ENCODE measurements at regions not wholly inside any gene's neighbourhood (a gene's known extent, or its start where the extent isn't known, plus 50 kb on each side); places are given as distances from the start of the nearest gene placed in this dataset.
"Not testable (repeated sequence)": the region's sequence is repeated elsewhere in the genome, so short reads cannot be mapped to it uniquely, and the experiment has no call there.

GRCh38 chr10:29784175-29784773 lies 149.5 kb upstream of the SVIL start:
- no peak for DNase-seq

DNA sequence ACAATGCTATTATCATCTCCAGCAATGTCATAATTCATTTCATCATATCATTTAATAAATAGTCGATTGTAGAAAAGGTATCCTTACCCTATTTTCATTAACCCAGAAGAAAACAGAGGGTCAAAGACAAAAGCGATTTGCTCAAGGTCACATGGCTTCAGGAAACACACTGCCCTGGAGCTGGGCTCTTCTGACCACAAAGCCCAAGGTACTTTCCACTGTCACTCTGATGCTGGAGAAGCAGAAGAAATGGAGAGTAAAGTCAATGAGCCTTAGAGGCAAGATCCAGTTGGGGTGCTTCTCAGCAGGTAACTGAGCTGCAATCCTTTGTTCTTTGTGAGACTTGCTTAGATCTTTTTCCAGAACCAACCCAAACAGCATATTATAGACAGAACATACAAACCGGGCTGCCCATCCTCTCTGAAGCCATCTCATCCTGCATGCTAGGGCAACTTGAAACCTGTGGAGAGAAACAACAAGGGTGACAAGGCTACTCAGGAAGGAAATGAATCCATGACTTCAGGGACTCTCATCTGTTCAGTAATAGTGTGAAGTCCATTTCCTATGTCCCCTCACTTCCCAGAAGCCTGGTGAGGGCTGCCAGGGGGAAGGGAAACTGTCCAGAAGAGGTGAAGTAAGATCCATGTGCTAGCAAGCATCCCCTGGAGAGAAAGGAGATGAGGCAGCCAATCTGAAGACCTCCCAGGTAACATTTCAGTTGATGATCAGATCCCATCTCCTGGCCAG lies 148.6 kb upstream of the SVIL start:
- no peak for DNase-seq

GRCh38 chr10:29780639-29781038 lies 145.9 kb upstream of the SVIL start:
- no peak for DNase-seq

GRCh38 chr10:29780096-29780495 lies 145.3 kb upstream of the SVIL start:
- no peak for DNase-seq

DNA sequence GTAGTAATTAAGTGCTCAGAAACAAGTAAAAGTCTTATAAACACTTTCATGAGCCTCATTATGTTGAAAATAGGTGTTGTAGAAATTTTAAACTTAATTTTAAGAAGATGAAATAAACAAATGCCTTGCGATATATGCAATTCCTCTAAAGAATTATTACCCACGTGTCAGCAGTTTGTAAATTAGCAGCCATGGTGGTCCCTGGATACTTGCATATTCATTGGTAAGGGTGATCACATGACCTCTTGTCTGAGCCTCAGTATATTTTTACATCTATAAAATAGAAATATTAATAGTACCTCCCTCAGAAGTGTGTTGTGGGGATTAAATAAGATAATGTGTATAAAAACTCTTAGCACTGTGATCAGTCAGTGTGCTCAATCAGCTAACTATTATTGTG lies 141.5 kb upstream of the SVIL start:
- no peak for DNase-seq

GRCh38 chr10:29774475-29774874 lies 139.7 kb upstream of the SVIL start:
- DNase-seq = no peak

GRCh38 chr10:29773675-29774091 lies 138.9 kb upstream of the SVIL start:
- no peak for DNase-seq

GRCh38 chr10:29772403-29772802 lies 137.6 kb upstream of the SVIL start:
- no peak for DNase-seq

DNA sequence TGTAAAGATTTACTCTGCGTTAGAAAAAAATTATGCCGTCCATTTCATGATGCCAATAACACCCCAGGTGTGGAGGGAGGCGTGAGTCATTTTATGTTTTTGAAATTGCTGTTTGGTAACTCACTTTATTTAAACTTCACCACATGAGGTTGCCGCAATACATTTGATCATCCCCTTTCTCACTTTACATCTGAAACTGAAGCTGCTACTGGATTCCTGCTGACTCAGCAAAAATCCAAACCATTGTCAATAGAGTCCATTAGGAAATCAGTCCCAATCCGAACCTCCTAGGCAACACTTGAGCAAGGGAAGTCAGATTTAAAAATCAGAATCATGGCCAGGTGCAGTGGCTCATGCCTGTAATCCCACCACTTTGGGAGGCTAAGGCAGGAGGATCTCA lies 136.6 kb upstream of the SVIL start:
- no peak for DNase-seq

- DNase-seq = not testable (repeated sequence)
Measured at GRCh38 chr10:29769277-29769676, 134.5 kb upstream of the SVIL start.

DNA sequence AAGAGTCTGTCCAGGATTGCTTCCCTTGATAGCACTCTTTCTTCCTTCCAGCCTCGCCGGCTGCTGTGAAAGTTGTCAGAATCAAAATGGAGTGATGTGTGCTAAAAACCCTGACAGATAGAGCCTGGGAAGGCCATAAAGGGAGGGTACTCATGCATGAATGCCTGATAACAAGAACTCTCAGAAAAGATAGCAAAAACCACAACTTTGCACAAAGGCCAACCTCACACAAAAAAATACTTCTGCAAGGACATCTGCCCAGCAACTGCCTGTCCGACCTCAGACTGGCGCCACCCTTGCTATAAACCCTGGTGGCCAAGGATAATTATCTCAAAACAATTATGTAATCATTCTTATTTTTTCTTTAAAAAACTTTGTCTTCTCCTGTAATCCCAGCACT lies 133.2 kb upstream of the SVIL start:
- DNase-seq = no peak

- DNase-seq = no peak
Measured at GRCh38 chr10:29766753-29767152, 132.0 kb upstream of the SVIL start.

GRCh38 chr10:29765330-29765729 lies 130.6 kb upstream of the SVIL start:
- no peak for DNase-seq

DNA sequence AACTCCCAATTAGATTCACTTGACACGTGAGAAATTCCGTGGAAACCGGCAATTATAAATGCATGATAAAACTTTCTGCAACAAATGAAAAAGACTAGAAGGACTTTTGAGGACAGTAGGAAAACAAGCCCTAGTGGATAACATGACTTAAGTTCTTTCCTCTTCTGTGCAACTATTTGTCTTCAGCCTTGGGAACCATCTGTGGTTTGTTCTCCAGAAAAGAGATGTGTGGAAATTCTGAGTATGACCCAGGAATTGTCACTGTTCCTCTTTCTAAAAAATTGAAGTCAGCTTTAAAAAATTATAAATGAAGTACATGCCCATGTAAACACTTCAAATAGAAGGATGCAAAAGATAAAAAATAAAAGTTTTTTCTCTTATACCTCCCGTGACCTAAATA lies 128.6 kb upstream of the SVIL start:
- no peak for DNase-seq

- no peak for DNase-seq
Measured at GRCh38 chr10:29761916-29762315, 127.1 kb upstream of the SVIL start.

DNA sequence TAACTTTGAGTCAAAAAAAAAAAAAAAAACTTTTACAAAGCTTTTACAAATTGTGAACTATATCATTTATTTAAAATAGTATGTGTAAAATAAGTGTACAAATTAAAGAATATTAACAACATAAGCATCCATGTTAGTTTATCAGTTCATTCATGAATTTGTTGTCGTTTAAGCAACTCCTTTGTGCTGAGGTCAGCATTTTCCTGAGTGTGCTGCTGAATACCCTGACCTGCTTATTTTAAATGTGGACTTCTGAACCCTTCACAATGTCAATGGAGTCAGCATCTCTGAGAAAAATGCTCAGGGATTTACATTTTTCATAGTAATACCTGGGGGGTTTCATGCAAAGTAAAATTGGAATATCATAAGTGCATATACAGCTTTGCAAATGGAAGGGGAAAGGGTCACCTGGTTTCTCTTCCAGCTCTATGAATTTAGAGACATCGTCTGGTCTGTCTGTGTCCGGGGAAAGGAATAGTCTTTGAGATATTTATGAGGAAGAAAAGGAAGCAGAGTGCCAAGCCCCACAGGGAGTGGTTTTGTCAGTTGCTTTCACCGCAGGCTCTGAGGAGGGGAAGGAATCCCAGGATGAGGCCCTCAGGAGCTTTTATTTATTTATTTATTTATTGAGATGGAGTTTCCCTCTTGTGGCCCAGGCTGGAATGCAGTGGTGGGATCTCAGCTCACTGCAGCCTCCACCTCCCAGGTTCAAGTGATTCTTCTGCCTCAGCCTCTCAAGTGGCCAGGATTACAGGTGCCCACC lies 125.5 kb upstream of the SVIL start:
- no peak for DNase-seq

- no peak for DNase-seq
Measured at GRCh38 chr10:29757551-29758297, 123.0 kb upstream of the SVIL start.

GRCh38 chr10:29756451-29756850 lies 121.7 kb upstream of the SVIL start:
- no peak for DNase-seq

DNA sequence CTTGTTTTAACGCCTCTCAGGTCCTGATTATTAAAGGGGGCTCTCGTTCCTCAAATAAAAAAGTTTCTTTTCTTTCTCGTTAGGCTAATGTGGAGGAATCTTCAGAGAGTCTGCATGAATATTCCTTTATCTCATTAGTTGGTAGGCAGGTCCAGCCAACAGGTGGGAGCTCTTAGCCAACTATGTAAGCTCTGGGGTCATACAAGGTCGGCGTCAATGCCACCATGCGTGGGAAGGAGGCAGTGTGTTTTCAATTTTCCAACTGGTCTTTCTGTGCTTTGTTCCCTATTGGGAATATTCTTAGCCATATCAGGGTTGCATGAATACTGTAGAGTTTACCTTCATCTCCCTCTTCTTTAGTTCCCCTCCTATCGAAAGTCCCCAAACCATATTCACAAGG lies 118.5 kb upstream of the SVIL start:
- DNase-seq = no peak

GRCh38 chr10:29751684-29752083 lies 116.9 kb upstream of the SVIL start:
- no peak for DNase-seq

DNA sequence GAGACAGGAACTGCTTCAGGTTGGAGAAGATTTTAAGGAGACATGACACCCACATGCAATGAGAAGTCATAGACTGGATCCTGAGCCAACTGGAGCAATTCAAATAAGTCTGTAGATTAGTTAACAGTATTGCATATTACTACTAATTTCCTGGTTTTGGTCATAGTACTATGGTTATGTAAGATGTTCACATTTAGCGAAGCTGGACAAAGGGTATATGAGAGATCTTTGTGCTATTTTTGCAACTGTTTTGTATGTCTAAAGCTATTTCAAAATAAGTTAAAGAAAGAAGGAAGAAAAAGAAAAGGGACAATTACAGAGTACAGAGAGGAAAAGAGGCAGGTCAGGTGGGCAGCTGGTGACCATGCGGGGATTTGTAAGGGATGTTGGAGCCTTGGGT lies 116.5 kb upstream of the SVIL start:
- no peak for DNase-seq

- no peak for DNase-seq
Measured at GRCh38 chr10:29749150-29749549, 114.4 kb upstream of the SVIL start.

DNA sequence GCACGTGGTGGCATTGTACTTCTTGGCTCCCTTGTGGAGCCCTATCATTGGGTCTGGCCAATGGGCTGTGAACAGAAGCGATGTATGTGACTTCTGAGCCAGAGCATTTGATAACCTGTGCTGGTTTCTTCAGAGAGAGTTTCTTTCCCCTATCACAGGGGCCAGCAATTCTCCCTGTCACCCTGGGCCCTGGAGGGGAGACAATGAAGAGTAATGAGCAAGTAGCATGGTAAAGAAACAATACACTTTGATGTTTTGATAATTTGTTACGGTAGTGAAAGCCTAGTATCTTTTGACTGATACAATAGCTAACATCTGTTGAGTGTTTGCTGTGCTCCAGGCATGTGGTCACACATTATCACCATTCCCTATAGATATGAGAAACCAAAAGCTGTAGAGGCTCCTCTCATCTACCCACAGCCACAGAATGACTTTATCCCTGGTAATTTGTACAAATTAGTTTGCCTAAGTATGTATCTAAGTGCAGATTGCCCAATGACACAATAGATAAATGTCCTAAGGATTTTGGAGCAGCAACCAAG lies 113.4 kb upstream of the SVIL start:
- no peak for DNase-seq

Measured in NCI-H1436 treated with DMSO at 0.1 percent for 48 hours (cell line).